Fibroblast of villous mesenchyme (primary cell): ENCODE measurements at regions not wholly inside any gene's neighbourhood (a gene's known extent, or its start where the extent isn't known, plus 50 kb on each side); places are given as distances from the start of the nearest gene placed in this dataset.

Experiments used
- DNase-seq: peaks from one replicate; pipeline ENCODE4 v3.0.0-alpha.2; 2010; ENCODE audit warnings: low read depth
- H3K4me3 ChIP-seq: 2 replicates; pipeline ENCODE4 v1.5.1; 2011; ENCODE audit warnings: low read depth, mild to moderate bottlenecking, low read length
- CTCF ChIP-seq: IDR thresholded peaks from 2 replicates; pipeline ENCODE4 v1.5.1; 2012; ENCODE audit warnings: low read depth, mild to moderate bottlenecking, low read length; ENCODE audit not compliant: insufficient read depth

- no peak overlapping the region for H3K4me3 ChIP-seq
- no peak for DNase-seq
- TF ChIP-seq CTCF: no peak
Measured at GRCh38 chr1:170354246-170354645, 177.7 kb upstream of the GORAB start.

DNA sequence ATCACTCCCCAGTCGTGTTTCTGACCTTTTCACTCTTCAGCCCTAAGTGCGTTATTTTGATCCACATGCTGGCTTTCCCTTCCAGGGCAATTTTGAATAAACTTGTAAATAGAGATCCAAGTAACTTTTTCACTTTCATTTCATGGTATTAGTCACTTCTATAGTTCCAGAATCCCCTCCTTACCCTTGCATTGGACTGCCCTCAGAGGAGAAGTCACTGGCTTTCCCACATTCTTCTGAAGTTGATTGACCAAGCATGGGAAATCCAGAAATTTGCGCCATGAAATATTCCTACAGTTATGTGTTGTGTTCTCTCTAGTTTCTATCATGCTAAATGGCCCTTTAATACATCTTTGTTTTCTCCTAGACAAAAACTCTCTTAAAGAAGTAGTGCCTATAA lies 177.3 kb upstream of the GORAB start:
- DNase-seq: no peak
- no peak overlapping the region for H3K4me3 ChIP-seq
- no peak for TF ChIP-seq CTCF

GRCh38 chr1:170355267-170355801 lies 176.6 kb upstream of the GORAB start:
- no peak for TF ChIP-seq CTCF
- no peak overlapping the region for H3K4me3 ChIP-seq
- DNase-seq: no peak

- TF ChIP-seq CTCF: no peak
- DNase-seq: no peak
- no peak overlapping the region for H3K4me3 ChIP-seq
Measured at GRCh38 chr1:170356585-170356984, 175.4 kb upstream of the GORAB start.

DNA sequence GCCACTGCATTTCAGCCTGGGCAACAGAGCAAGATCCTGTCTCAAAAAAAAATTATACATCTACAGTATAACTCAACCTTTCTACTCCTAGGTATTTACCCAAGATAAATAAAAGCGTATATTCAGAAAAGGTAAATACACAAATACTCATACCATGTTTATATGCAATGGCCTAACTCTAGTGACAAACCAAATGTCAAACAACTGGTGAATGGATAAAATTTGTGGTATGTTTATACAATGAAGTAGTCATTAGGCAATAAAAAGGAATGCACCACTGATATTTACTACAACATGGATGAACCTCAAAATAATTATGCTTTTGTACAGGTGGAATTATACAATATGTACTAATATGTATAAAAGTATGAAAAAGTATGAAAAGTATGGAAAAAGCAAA lies 174.2 kb upstream of the GORAB start:
- no peak for TF ChIP-seq CTCF
- peak; percentile 2 for DNase-seq
- no peak overlapping the region for H3K4me3 ChIP-seq

GRCh38 chr1:170360601-170361000 lies 171.4 kb upstream of the GORAB start:
- TF ChIP-seq CTCF: no peak
- no peak for DNase-seq
- H3K4me3 ChIP-seq: no peak overlapping the region

DNA sequence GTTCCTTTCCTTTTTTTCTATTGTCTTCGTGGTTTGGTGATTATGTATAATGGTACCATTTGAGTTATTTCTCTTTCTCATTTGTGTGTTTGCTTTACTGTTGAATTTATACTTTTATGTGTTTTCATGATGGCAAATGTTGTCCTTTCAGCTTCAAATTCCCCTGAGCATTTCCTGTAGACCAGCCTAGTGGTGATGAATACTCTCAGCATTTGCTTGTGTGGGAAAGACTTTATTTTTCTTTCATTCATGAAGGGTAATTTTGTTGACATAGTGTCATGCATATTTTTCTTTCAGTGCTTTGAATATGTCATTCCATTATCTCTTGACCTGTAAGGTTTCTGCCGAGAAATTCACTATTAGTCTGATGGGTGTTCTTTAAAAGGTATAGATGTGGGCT lies 166.6 kb upstream of the GORAB start:
- DNase-seq: no peak
- no peak overlapping the region for H3K4me3 ChIP-seq
- TF ChIP-seq CTCF: no peak
